Mesendoderm (in vitro differentiated cells): ENCODE measurements at regions not wholly inside any gene's neighbourhood (a gene's known extent, or its start where the extent isn't known, plus 50 kb on each side); places are given as distances from the start of the nearest gene placed in this dataset.

ENCODE experiments used
- DNase-seq: peaks from one replicate; pipeline ENCODE4 v3.0.0; 2013
- H2AK5ac ChIP-seq: 2 replicates; pipeline ENCODE4 v1.6.1; 2013; ENCODE audit warnings: low read length, inconsistent platforms
- H2BK120ac ChIP-seq: 2 replicates; pipeline ENCODE4 v1.6.1; 2013; ENCODE audit warnings: low read depth, mild to moderate bottlenecking, low read length, moderate library complexity, mixed read lengths
- H2BK15ac ChIP-seq: replicated peaks from 2 replicates; pipeline ENCODE4 v1.6.1; 2013; ENCODE audit warnings: low read depth, mild to moderate bottlenecking, moderate library complexity
- H2BK5ac ChIP-seq: 2 replicates; pipeline ENCODE4 v1.6.1; 2013; ENCODE audit warnings: low read length, inconsistent platforms
- H3K18ac ChIP-seq: 2 replicates; pipeline ENCODE4 v1.6.1; 2013; ENCODE audit warnings: mild to moderate bottlenecking, low read length, mixed read lengths
- H3K23ac ChIP-seq: one replicate; pipeline ENCODE4 v1.6.1; 2013; ENCODE audit warnings: low read length
- H3K27ac ChIP-seq: 2 replicates; pipeline ENCODE4 v1.5.1; 2013; ENCODE audit warnings: low read depth, mild to moderate bottlenecking, inconsistent platforms, low read length, moderate library complexity
- H3K27me3 ChIP-seq: 2 replicates; pipeline ENCODE4 v1.6.1; 2013; ENCODE audit warnings: low read length, control low read depth, mild to moderate bottlenecking, inconsistent platforms; ENCODE audit not compliant: insufficient read depth, poor library complexity
- H3K36me3 ChIP-seq: 2 replicates; pipeline ENCODE4 v1.6.1; 2013; ENCODE audit warnings: low read length, inconsistent platforms; ENCODE audit not compliant: control insufficient read depth, insufficient read depth
- H3K4ac ChIP-seq: one replicate; pipeline ENCODE4 v1.6.1; 2013; ENCODE audit warnings: low read depth, mild to moderate bottlenecking, low read length, moderate library complexity
- H3K4me1 ChIP-seq: 2 replicates; pipeline ENCODE4 v1.6.1; 2013; ENCODE audit warnings: low read depth, low read length, inconsistent platforms; ENCODE audit not compliant: control insufficient read depth
- H3K4me2 ChIP-seq: 2 replicates; pipeline ENCODE4 v1.6.1; 2013; ENCODE audit warnings: low read length
- H3K4me3 ChIP-seq: 2 replicates; pipeline ENCODE4 v1.5.1; 2013; ENCODE audit warnings: mild to moderate bottlenecking, low read length
- H3K56ac ChIP-seq: one replicate; pipeline ENCODE4 v1.6.1; 2013; ENCODE audit warnings: low read length
- H3K79me1 ChIP-seq: 2 replicates; pipeline ENCODE4 v1.6.1; 2013; ENCODE audit warnings: low read length, inconsistent platforms
- H3K79me2 ChIP-seq: 2 replicates; pipeline ENCODE4 v1.6.1; 2013; ENCODE audit warnings: mild to moderate bottlenecking, low read length; ENCODE audit not compliant: control insufficient read depth, insufficient read depth
- H3K9ac ChIP-seq: 2 replicates; pipeline ENCODE4 v1.6.1; 2013; ENCODE audit warnings: low read length, inconsistent platforms
- H4K5ac ChIP-seq: one replicate; pipeline ENCODE4 v1.6.1; 2013; ENCODE audit warnings: low read length
- H4K8ac ChIP-seq: one replicate; pipeline ENCODE4 v1.6.1; 2013; ENCODE audit warnings: low read depth, mild to moderate bottlenecking, control low read depth, low read length, moderate library complexity
- WGBS: extraction: QIAGEN DNeasy Blood & Tissue Kit; methylation state at CpG from one replicate; pipeline ENCODE4 v1.1.7; 2013; ENCODE audit warnings: low lambda C conversion rate, missing lambda C conversion rate; ENCODE audit not compliant: insufficient coverage; ENCODE audit errors: extremely low coverage; 5-methylcytosine and 5-hydroxymethylcytosine counted together

- no peak overlapping the region for H3K18ac ChIP-seq
- no peaks in the 10 kb centered on the region for H3K4me1 ChIP-seq
- H3K79me2 ChIP-seq = no peaks in the 10 kb centered on the region
- H2BK15ac ChIP-seq = no peak overlapping the region
- H3K36me3 ChIP-seq = no peaks in the 10 kb centered on the region
- no peak overlapping the region for H3K27ac ChIP-seq
- H3K4ac ChIP-seq = no peak overlapping the region
- H2AK5ac ChIP-seq = no peak overlapping the region
- no peak overlapping the region for H4K5ac ChIP-seq
- no peak overlapping the region for H3K56ac ChIP-seq
- no peak overlapping the region for H3K4me2 ChIP-seq
- H3K23ac ChIP-seq = no peak overlapping the region
- H3K4me3 ChIP-seq = no peak overlapping the region
- H3K9ac ChIP-seq = no peak overlapping the region
- no peaks in the 10 kb centered on the region for H3K79me1 ChIP-seq
- no CpG with 5 or more reads among the region's 8 CpGs for WGBS
- H2BK120ac ChIP-seq = no peak overlapping the region
- DNase-seq = no peak
- no peak overlapping the region for H4K8ac ChIP-seq
- H2BK5ac ChIP-seq = no peak overlapping the region
- H3K27me3 ChIP-seq = no peaks in the 10 kb centered on the region
These were observed 214.6 kb downstream of the TSN start for GRCh38 chr2:121969766-121970639.

- Histone ChIP-seq H3K4me2 (no peak overlapping the region), H3K36me3 (no peaks in the 10 kb centered on the region), H4K8ac (no peak overlapping the region), H4K5ac (no peak overlapping the region), H3K9ac (no peak overlapping the region), H3K18ac (no peak overlapping the region), H2BK120ac (no peak overlapping the region), H2AK5ac (no peak overlapping the region), H3K27me3 (no peaks in the 10 kb centered on the region), H2BK15ac (no peak overlapping the region), H3K79me1 (no peaks in the 10 kb centered on the region), H3K4me3 (no peak overlapping the region), H3K27ac (no peak overlapping the region), H3K4me1 (no peaks in the 10 kb centered on the region), H3K23ac (no peak overlapping the region), H3K4ac (no peak overlapping the region), H3K56ac (no peak overlapping the region), H2BK5ac (no peak overlapping the region), H3K79me2 (no peaks in the 10 kb centered on the region)
- no peak for DNase-seq
- WGBS = no CpG with 5 or more reads among the region's 5 CpGs
These were observed 216.8 kb downstream of the TSN start for GRCh38 chr2:121972203-121972602.

GRCh38 chr2:121974897-121975661 lies 219.6 kb downstream of the TSN start:
- no peaks in the 10 kb centered on the region for H3K36me3 ChIP-seq
- H2BK15ac ChIP-seq = no peak overlapping the region
- H3K27ac ChIP-seq = peak overlapping the region; percentile 19
- no peak overlapping the region for H3K4me2 ChIP-seq
- H2BK120ac ChIP-seq = peak overlapping the region; percentile 33
- H2AK5ac ChIP-seq = no peak overlapping the region
- no peak overlapping the region for H2BK5ac ChIP-seq
- DNase-seq = peak; percentile 96
- no peaks in the 10 kb centered on the region for H3K4me1 ChIP-seq
- H3K79me2 ChIP-seq = no peaks in the 10 kb centered on the region
- whole genome bisulfite sequencing = no CpG with 5 or more reads among the region's 13 CpGs
- H3K4me3 ChIP-seq = no peak overlapping the region
- H4K8ac ChIP-seq = no peak overlapping the region
- no peak overlapping the region for H3K4ac ChIP-seq
- H3K23ac ChIP-seq = no peak overlapping the region
- no peak overlapping the region for H3K9ac ChIP-seq
- no peaks in the 10 kb centered on the region for H3K27me3 ChIP-seq
- H3K18ac ChIP-seq = no peak overlapping the region
- no peak overlapping the region for H4K5ac ChIP-seq
- no peak overlapping the region for H3K56ac ChIP-seq
- no peaks in the 10 kb centered on the region for H3K79me1 ChIP-seq

GRCh38 chr2:121976926-121977325 lies 221.5 kb downstream of the TSN start:
- H3K27me3 ChIP-seq = no peaks in the 10 kb centered on the region
- WGBS = no CpG with 5 or more reads among the region's 3 CpGs
- H4K8ac ChIP-seq = no peak overlapping the region
- no peak overlapping the region for H2BK120ac ChIP-seq
- H3K9ac ChIP-seq = no peak overlapping the region
- no peaks in the 10 kb centered on the region for H3K36me3 ChIP-seq
- no peak overlapping the region for H2BK15ac ChIP-seq
- H3K27ac ChIP-seq = no peak overlapping the region
- no peak overlapping the region for H3K4me2 ChIP-seq
- H3K23ac ChIP-seq = no peak overlapping the region
- no peak overlapping the region for H4K5ac ChIP-seq
- no peak overlapping the region for H2BK5ac ChIP-seq
- DNase-seq = no peak
- no peak overlapping the region for H3K4me3 ChIP-seq
- no peaks in the 10 kb centered on the region for H3K4me1 ChIP-seq
- H3K18ac ChIP-seq = no peak overlapping the region
- no peak overlapping the region for H3K56ac ChIP-seq
- no peak overlapping the region for H2AK5ac ChIP-seq
- H3K4ac ChIP-seq = no peak overlapping the region
- H3K79me2 ChIP-seq = no peaks in the 10 kb centered on the region
- no peaks in the 10 kb centered on the region for H3K79me1 ChIP-seq

- Histone ChIP-seq H3K27me3 (no peaks in the 10 kb centered on the region), H3K18ac (no peak overlapping the region), H3K4me3 (no peak overlapping the region), H4K8ac (no peak overlapping the region), H2BK120ac (no peak overlapping the region), H3K23ac (no peak overlapping the region), H3K79me2 (no peaks in the 10 kb centered on the region), H3K79me1 (no peaks in the 10 kb centered on the region), H3K9ac (no peak overlapping the region), H3K56ac (no peak overlapping the region), H3K27ac (no peak overlapping the region), H3K36me3 (no peaks in the 10 kb centered on the region), H3K4me1 (no peaks in the 10 kb centered on the region), H4K5ac (no peak overlapping the region), H3K4me2 (no peak overlapping the region), H3K4ac (no peak overlapping the region), H2BK5ac (no peak overlapping the region), H2BK15ac (no peak overlapping the region), H2AK5ac (no peak overlapping the region)
- no peak for DNase-seq
- no CpG with 5 or more reads among the region's 3 CpGs for WGBS
These were observed 221.9 kb downstream of the TSN start for GRCh38 chr2:121977326-121977725.
